ENCODE measurements at regions not wholly inside any gene's neighbourhood (a gene's known extent, or its start where the extent isn't known, plus 50 kb on each side); places are given as distances from the start of the nearest gene placed in this dataset.

GRCh38 chr6:81838031-81838430 is 85.5 kb upstream of the TENT5A start:
- DNase-seq (ENCODE audit: low read depth), result no peak
- H3K4me3 ChIP-seq (ENCODE audit: low read depth, low read length), result no peak overlapping the region
- no peak for TF ChIP-seq CTCF (IDR thresholded peaks at IDR 0.05; ENCODE audit: low read depth, low read length, missing control alignments)

GRCh38 chr6:81834141-81834681 is 81.7 kb upstream of the TENT5A start:
- H3K4me3 ChIP-seq (ENCODE audit: low read depth, low read length), result no peak overlapping the region
- no peak for TF ChIP-seq CTCF (IDR thresholded peaks at IDR 0.05; ENCODE audit: low read depth, low read length, missing control alignments)
- no peak for DNase-seq (ENCODE audit: low read depth)

GRCh38 chr6:81832304-81832703 is 79.8 kb upstream of the TENT5A start:
- no peak for TF ChIP-seq CTCF (IDR thresholded peaks at IDR 0.05; ENCODE audit: low read depth, low read length, missing control alignments)
- no peak overlapping the region for H3K4me3 ChIP-seq (ENCODE audit: low read depth, low read length)
- no peak for DNase-seq (ENCODE audit: low read depth)

- H3K4me3 ChIP-seq (ENCODE audit: low read depth, low read length), result no peak overlapping the region
- TF ChIP-seq CTCF (IDR thresholded peaks at IDR 0.05; ENCODE audit: low read depth, low read length, missing control alignments), result no peak
- DNase-seq (ENCODE audit: low read depth), result no peak
Measured at GRCh38 chr6:81831274-81831673, 78.8 kb upstream of the TENT5A start.

- no peak for DNase-seq (ENCODE audit: low read depth)
- H3K4me3 ChIP-seq (ENCODE audit: low read depth, low read length), result no peak overlapping the region
- no peak for TF ChIP-seq CTCF (IDR thresholded peaks at IDR 0.05; ENCODE audit: low read depth, low read length, missing control alignments)
Measured at GRCh38 chr6:81826784-81827183, 74.3 kb upstream of the TENT5A start.

- H3K4me3 ChIP-seq (ENCODE audit: low read depth, low read length), result no peak overlapping the region
- no peak for TF ChIP-seq CTCF (IDR thresholded peaks at IDR 0.05; ENCODE audit: low read depth, low read length, missing control alignments)
- DNase-seq (ENCODE audit: low read depth), result no peak
Measured at GRCh38 chr6:81822568-81822967, 70.1 kb upstream of the TENT5A start.

- TF ChIP-seq CTCF (IDR thresholded peaks at IDR 0.05; ENCODE audit: low read depth, low read length, missing control alignments), result no peak
- H3K4me3 ChIP-seq (ENCODE audit: low read depth, low read length), result no peak overlapping the region
Measured at GRCh38 chr6:81821449-81821848, 69.0 kb upstream of the TENT5A start.

More at GRCh38 chr6:81821449-81821848, 69.0 kb upstream of the TENT5A start:
- DNase-seq (ENCODE audit: low read depth), result no peak
